Spinal cord (tissue), 9 donors: ENCODE measurements at regions not wholly inside any gene's neighbourhood (a gene's known extent, or its start where the extent isn't known, plus 50 kb on each side); places are given as distances from the start of the nearest gene placed in this dataset.
A peak's percentile ranks its signal among the peaks of the same experiment; 100 is the strongest.

Experiments
- DNase-seq, 6 donors: peaks; one replicate each; pipeline versions ENCODE4 v3.0.0 to v3.0.0-alpha.2; 2013 to 2015; ENCODE audit warnings: low spot score in 6 of 6, low read depth in 4 of 6
- H3K27ac ChIP-seq: one replicate; pipeline ENCODE4 v1.5.1; 2013; ENCODE audit warnings: low read depth, low read length, control low read depth
- H3K27me3 ChIP-seq: one replicate; pipeline ENCODE4 v1.6.1; 2013; ENCODE audit warnings: low read length; ENCODE audit not compliant: control insufficient read depth, insufficient read depth
- H3K36me3 ChIP-seq: one replicate; pipeline ENCODE4 v1.6.1; 2013; ENCODE audit warnings: low read length; ENCODE audit not compliant: control insufficient read depth, insufficient read depth
- H3K4me1 ChIP-seq: one replicate; pipeline ENCODE4 v1.6.1; 2013; ENCODE audit warnings: low read length; ENCODE audit not compliant: control insufficient read depth, insufficient read depth
- H3K4me3 ChIP-seq: one replicate; pipeline ENCODE4 v1.5.1; 2013; ENCODE audit warnings: low read depth, low read length, control low read depth
- H3K9me3 ChIP-seq: one replicate; pipeline ENCODE4 v1.6.1; 2013; ENCODE audit warnings: low read length; ENCODE audit not compliant: control insufficient read depth, insufficient read depth
- WGBS: methylation state at CpG from one replicate; pipeline ENCODE4 v1.1.5; 2013; ENCODE audit warnings: missing lambda C conversion rate; ENCODE audit not compliant: insufficient coverage; 5-methylcytosine and 5-hydroxymethylcytosine counted together
- donor health status: healthy.

GRCh38 chr6:133757335-133757734 lies 131.6 kb upstream of the TCF21 start:
- no peaks in the 10 kb centered on the region for H3K4me1 ChIP-seq
- H3K27me3 ChIP-seq = no peaks in the 10 kb centered on the region
- WGBS = no CpG with 5 or more reads among the region's 2 CpGs
- no peak for DNase-seq
- H3K36me3 ChIP-seq = no peaks in the 10 kb centered on the region
- H3K4me3 ChIP-seq = no peak overlapping the region
- no peak overlapping the region for H3K27ac ChIP-seq
- no peaks in the 10 kb centered on the region for H3K9me3 ChIP-seq

- Histone ChIP-seq H3K27ac (no peak overlapping the region), H3K4me1 (no peaks in the 10 kb centered on the region), H3K36me3 (no peaks in the 10 kb centered on the region), H3K27me3 (no peaks in the 10 kb centered on the region), H3K9me3 (no peaks in the 10 kb centered on the region), H3K4me3 (no peak overlapping the region)
- WGBS = 58% methylated on average over 2 of the region's 2 CpGs
- no peak for DNase-seq
Observed at GRCh38 chr6:133758815-133759335, 130.0 kb upstream of the TCF21 start.

GRCh38 chr6:133759524-133759923 lies 129.4 kb upstream of the TCF21 start:
- no peak for DNase-seq

GRCh38 chr6:133761706-133762105 lies 127.2 kb upstream of the TCF21 start:
- H3K4me3 ChIP-seq = no peak overlapping the region
- no peak for DNase-seq
- no peak overlapping the region for H3K27ac ChIP-seq
- H3K4me1 ChIP-seq = no peaks in the 10 kb centered on the region
- no peaks in the 10 kb centered on the region for H3K9me3 ChIP-seq
- no peaks in the 10 kb centered on the region for H3K36me3 ChIP-seq
- no peaks in the 10 kb centered on the region for H3K27me3 ChIP-seq
- no CpG with 5 or more reads among the region's 1 CpG for WGBS

More at GRCh38 chr6:133759524-133759923, 129.4 kb upstream of the TCF21 start:
- WGBS = no CpG with 5 or more reads among the region's 7 CpGs
- H3K4me3 ChIP-seq = no peak overlapping the region
- no peaks in the 10 kb centered on the region for H3K36me3 ChIP-seq
- no peak overlapping the region for H3K27ac ChIP-seq
- H3K4me1 ChIP-seq = no peaks in the 10 kb centered on the region
- H3K27me3 ChIP-seq = no peaks in the 10 kb centered on the region
- H3K9me3 ChIP-seq = no peaks in the 10 kb centered on the region

GRCh38 chr6:133764008-133764753 lies 124.7 kb upstream of the TCF21 start:
- no peak for DNase-seq
- no CpG with 5 or more reads among the region's 2 CpGs for WGBS
- Histone ChIP-seq H3K4me3 (no peak overlapping the region), H3K27me3 (no peaks in the 10 kb centered on the region), H3K9me3 (no peaks in the 10 kb centered on the region), H3K27ac (no peak overlapping the region), H3K4me1 (no peaks in the 10 kb centered on the region), H3K36me3 (no peaks in the 10 kb centered on the region)

- H3K9me3 ChIP-seq = no peaks in the 10 kb centered on the region
- H3K4me3 ChIP-seq = no peak overlapping the region
- DNase-seq = no peak
- H3K27me3 ChIP-seq = no peaks in the 10 kb centered on the region
- H3K36me3 ChIP-seq = no peaks in the 10 kb centered on the region
- WGBS = no CpG with 5 or more reads among the region's 2 CpGs
- H3K4me1 ChIP-seq = no peaks in the 10 kb centered on the region
- H3K27ac ChIP-seq = no peak overlapping the region
Observed at GRCh38 chr6:133764754-133765208, 124.1 kb upstream of the TCF21 start.

GRCh38 chr6:133767357-133767970 lies 121.4 kb upstream of the TCF21 start:
- WGBS = 100% methylated on average over 3 of the region's 3 CpGs
- Histone ChIP-seq H3K27ac (no peak overlapping the region), H3K9me3 (no peaks in the 10 kb centered on the region), H3K4me1 (no peaks in the 10 kb centered on the region), H3K36me3 (no peaks in the 10 kb centered on the region), H3K4me3 (no peak overlapping the region), H3K27me3 (no peaks in the 10 kb centered on the region)
- DNase-seq = no peak

- no peaks in the 10 kb centered on the region for H3K9me3 ChIP-seq
- 69% methylated on average over 2 of the region's 5 CpGs for WGBS
- H3K4me3 ChIP-seq = no peak overlapping the region
- H3K4me1 ChIP-seq = no peaks in the 10 kb centered on the region
- DNase-seq = peak in 1 of 6 donors; percentile 9
- no peaks in the 10 kb centered on the region for H3K27me3 ChIP-seq
- H3K36me3 ChIP-seq = no peaks in the 10 kb centered on the region
- no peak overlapping the region for H3K27ac ChIP-seq
Observed at GRCh38 chr6:133768656-133769295, 120.1 kb upstream of the TCF21 start.

GRCh38 chr6:133769463-133769862 lies 119.5 kb upstream of the TCF21 start:
- no peaks in the 10 kb centered on the region for H3K27me3 ChIP-seq
- H3K9me3 ChIP-seq = no peaks in the 10 kb centered on the region
- H3K4me1 ChIP-seq = no peaks in the 10 kb centered on the region
- WGBS = no CpG with 5 or more reads among the region's 1 CpG
- DNase-seq = no peak
- H3K27ac ChIP-seq = no peak overlapping the region
- no peak overlapping the region for H3K4me3 ChIP-seq
- H3K36me3 ChIP-seq = no peaks in the 10 kb centered on the region
